Stomach (tissue), 4 donors: ENCODE measurements at regions not wholly inside any gene's neighbourhood (a gene's known extent, or its start where the extent isn't known, plus 50 kb on each side); places are given as distances from the start of the nearest gene placed in this dataset.

ENCODE experiments used
- CTCF ChIP-seq, 7 experiments: fragments of 450-650 bp in 4 of 7; fragments of 200-600 bp in 3 of 7; sonication (generic) in 3 of 7; IDR thresholded peaks; one replicate each; pipeline ENCODE4 v1.5.1; 2016 to 2019; ENCODE audit warnings: antibody characterized with exemption in 7 of 7, control low read depth in 2 of 7, mild to moderate bottlenecking in 1 of 7
- EP300 ChIP-seq: sonication (generic); formaldehyde crosslinking; IDR thresholded peaks from one replicate; pipeline ENCODE4 v1.6.1; 2017; ENCODE audit warnings: antibody characterized with exemption
- POLR2AphosphoS5 ChIP-seq, 3 donors: sonication (generic); formaldehyde crosslinking; IDR thresholded peaks; one replicate each; pipeline ENCODE4 v1.6.1; 2016; ENCODE audit warnings: antibody characterized with exemption in 3 of 3

- TF ChIP-seq CTCF (IDR thresholded peaks at IDR 0.05) (no peak), EP300 (no peak), POLR2AphosphoS5 (IDR thresholded peaks at IDR 0.05) (no peak)
These were observed 131.4 kb downstream of the TMCO5A start for GRCh38 chr15:38065721-38066345.
